ENCODE measurements at regions not wholly inside any gene's neighbourhood (a gene's known extent, or its start where the extent isn't known, plus 50 kb on each side); places are given as distances from the start of the nearest gene placed in this dataset.

DNA sequence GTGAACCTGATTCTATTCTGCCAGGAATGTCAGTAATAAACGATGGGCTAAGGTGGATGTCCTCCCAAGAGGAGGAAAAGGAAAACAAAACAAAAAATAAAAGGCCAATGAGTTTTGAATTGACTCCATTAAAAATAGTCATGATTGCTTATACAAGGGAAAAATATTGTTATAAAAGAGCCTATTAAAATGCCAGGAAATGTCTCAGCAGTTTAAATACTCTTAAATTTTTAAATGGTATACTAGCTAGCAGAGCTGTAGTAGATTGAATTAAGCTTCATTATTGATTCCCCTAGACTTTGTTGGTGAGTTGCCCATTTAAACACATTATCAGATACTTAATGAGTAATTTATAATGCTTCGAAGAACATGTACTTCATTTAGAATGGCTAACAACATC, 990.9 kb upstream of the GJE1 start:
- H3K36me3 ChIP-seq (replicated peaks; ENCODE audit: insufficient read depth, low read depth): no peaks in the 10 kb centered on the region
- H3K9me2 ChIP-seq (replicated peaks; ENCODE audit: insufficient read depth): no peaks in the 10 kb centered on the region
- no peak overlapping the region for H2AFZ ChIP-seq
- no peaks in the 10 kb centered on the region for H4K20me1 ChIP-seq (ENCODE audit: insufficient read depth, poor library complexity, severe bottlenecking)
- H3K27me3 ChIP-seq: no peaks in the 10 kb centered on the region
- no peaks in the 10 kb centered on the region for H3K4me1 ChIP-seq (ENCODE audit: insufficient read depth)
- no peak for DNase-seq (ENCODE audit: low spot score)
- no peak overlapping the region for H3K27ac ChIP-seq
- 59% methylated on average over 2 of the region's 2 CpGs for WGBS (ENCODE audit: low lambda C conversion rate, missing lambda C conversion rate)
- H3K4me3 ChIP-seq: no peak overlapping the region
- no peaks in the 10 kb centered on the region for H3K9me3 ChIP-seq (ENCODE audit: low read depth)
- H3K4me2 ChIP-seq: no peak overlapping the region
- H3K79me2 ChIP-seq: no peaks in the 10 kb centered on the region
- TF ChIP-seq EZH2phosphoT487 (IDR thresholded peaks at IDR 0.05; ENCODE audit: low read depth, severe bottlenecking, unreplicated experiment): no peak

DNA sequence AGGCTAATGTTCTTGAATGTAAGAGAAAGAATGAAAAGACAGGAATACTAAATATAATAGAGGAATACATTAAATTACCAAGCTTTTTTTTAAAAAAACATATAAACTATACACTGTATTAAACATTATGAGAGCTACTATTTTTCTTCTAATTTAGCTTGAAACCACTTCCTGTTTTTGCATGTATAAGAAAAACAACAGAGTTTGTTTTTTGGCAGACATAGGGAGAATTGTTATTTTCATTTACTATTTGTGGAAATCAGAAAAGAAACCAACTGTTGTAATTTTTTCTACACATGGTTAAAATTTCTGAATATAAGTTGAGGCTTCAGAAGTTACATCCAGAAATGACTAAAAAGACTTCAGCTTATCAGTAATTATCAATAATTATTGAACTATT, 991.8 kb upstream of the GJE1 start:
- Histone ChIP-seq H3K27me3 (no peaks in the 10 kb centered on the region), H3K36me3 (replicated peaks; ENCODE audit: insufficient read depth, low read depth) (no peaks in the 10 kb centered on the region), H3K9me2 (replicated peaks; ENCODE audit: insufficient read depth) (no peaks in the 10 kb centered on the region), H3K27ac (no peak overlapping the region), H4K20me1 (ENCODE audit: insufficient read depth, poor library complexity, severe bottlenecking) (no peaks in the 10 kb centered on the region), H2AFZ (no peak overlapping the region), H3K4me3 (no peak overlapping the region), H3K4me2 (no peak overlapping the region), H3K4me1 (ENCODE audit: insufficient read depth) (no peaks in the 10 kb centered on the region), H3K79me2 (no peaks in the 10 kb centered on the region), H3K9me3 (ENCODE audit: low read depth) (no peaks in the 10 kb centered on the region)
- TF ChIP-seq EZH2phosphoT487 (IDR thresholded peaks at IDR 0.05; ENCODE audit: low read depth, severe bottlenecking, unreplicated experiment): no peak
- no peak for TF ChIP-seq EZH2 (IDR thresholded peaks at IDR 0.05; ENCODE audit: borderline replicate concordance)
- TF ChIP-seq, protein P1, sequence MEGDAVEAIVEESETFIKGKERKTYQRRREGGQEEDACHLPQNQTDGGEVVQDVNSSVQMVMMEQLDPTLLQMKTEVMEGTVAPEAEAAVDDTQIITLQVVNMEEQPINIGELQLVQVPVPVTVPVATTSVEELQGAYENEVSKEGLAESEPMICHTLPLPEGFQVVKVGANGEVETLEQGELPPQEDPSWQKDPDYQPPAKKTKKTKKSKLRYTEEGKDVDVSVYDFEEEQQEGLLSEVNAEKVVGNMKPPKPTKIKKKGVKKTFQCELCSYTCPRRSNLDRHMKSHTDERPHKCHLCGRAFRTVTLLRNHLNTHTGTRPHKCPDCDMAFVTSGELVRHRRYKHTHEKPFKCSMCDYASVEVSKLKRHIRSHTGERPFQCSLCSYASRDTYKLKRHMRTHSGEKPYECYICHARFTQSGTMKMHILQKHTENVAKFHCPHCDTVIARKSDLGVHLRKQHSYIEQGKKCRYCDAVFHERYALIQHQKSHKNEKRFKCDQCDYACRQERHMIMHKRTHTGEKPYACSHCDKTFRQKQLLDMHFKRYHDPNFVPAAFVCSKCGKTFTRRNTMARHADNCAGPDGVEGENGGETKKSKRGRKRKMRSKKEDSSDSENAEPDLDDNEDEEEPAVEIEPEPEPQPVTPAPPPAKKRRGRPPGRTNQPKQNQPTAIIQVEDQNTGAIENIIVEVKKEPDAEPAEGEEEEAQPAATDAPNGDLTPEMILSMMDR (IDR thresholded peaks at IDR 0.05; ENCODE audit: poor library complexity): no peak
- no peak for DNase-seq (ENCODE audit: low spot score)

DNA sequence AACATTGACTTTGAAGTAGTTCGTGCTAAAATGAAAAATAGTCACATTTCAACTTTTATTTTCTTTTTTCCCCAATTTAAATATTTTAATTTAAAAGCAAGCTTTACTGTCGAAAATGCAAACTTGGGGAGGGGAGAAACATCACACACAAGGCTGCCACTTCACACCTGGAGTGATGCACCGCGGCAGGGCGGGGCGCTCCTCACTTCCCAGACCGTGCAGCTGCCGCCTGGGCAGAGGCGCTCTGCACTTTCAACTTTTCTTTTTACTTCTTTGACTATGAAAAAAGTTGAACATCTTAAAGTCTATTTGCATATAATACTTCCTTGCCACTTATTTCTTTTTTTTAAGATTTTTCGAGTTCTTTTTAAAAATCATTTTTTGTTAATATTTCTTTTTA, 993.3 kb upstream of the GJE1 start:
- no peaks in the 10 kb centered on the region for H3K9me3 ChIP-seq (ENCODE audit: low read depth)
- no peak for DNase-seq (ENCODE audit: low spot score)
- H3K27me3 ChIP-seq: no peaks in the 10 kb centered on the region
- no peak overlapping the region for H3K4me2 ChIP-seq
- H3K4me1 ChIP-seq (ENCODE audit: insufficient read depth): no peaks in the 10 kb centered on the region
- TF ChIP-seq, protein P1 (IDR thresholded peaks at IDR 0.05; ENCODE audit: poor library complexity): no peak
- no peak for TF ChIP-seq EZH2phosphoT487 (IDR thresholded peaks at IDR 0.05; ENCODE audit: low read depth, severe bottlenecking, unreplicated experiment)
- no peak for TF ChIP-seq EZH2 (IDR thresholded peaks at IDR 0.05; ENCODE audit: borderline replicate concordance)
- H3K79me2 ChIP-seq: no peaks in the 10 kb centered on the region
- H3K4me3 ChIP-seq: no peak overlapping the region
- whole genome bisulfite sequencing (ENCODE audit: low lambda C conversion rate, missing lambda C conversion rate): 95% methylated on average over 10 of the region's 10 CpGs
- no peaks in the 10 kb centered on the region for H4K20me1 ChIP-seq (ENCODE audit: insufficient read depth, poor library complexity, severe bottlenecking)
- no peaks in the 10 kb centered on the region for H3K36me3 ChIP-seq (replicated peaks; ENCODE audit: insufficient read depth, low read depth)
- no peak overlapping the region for H2AFZ ChIP-seq
- no peak overlapping the region for H3K27ac ChIP-seq
- H3K9me2 ChIP-seq (replicated peaks; ENCODE audit: insufficient read depth): no peaks in the 10 kb centered on the region

DNA sequence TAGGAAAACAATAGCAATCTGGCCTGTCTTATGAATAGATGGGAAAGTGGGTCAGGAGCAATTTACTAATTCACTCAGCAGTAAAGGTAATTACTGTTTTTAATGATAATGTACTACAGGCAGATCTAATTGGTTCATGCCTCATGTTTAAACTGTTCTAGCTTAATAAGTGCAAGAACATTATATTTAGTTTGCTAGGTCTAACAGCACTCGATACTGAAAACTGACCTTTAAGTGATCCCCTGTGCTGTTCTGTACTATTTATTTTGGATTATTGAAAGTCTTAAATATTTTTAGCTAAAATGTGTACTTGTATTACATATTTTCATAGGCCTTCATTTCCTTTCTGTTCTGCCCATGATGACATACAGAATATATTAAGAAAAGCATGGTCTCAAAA, 998.0 kb upstream of the GJE1 start:
- Histone ChIP-seq H4K20me1 (ENCODE audit: insufficient read depth, poor library complexity, severe bottlenecking) (no peaks in the 10 kb centered on the region), H3K4me2 (no peak overlapping the region), H3K9me2 (replicated peaks; ENCODE audit: insufficient read depth) (no peaks in the 10 kb centered on the region), H3K4me1 (ENCODE audit: insufficient read depth) (no peaks in the 10 kb centered on the region), H2AFZ (no peak overlapping the region), H3K36me3 (replicated peaks; ENCODE audit: insufficient read depth, low read depth) (no peaks in the 10 kb centered on the region), H3K27me3 (no peaks in the 10 kb centered on the region), H3K9me3 (ENCODE audit: low read depth) (no peaks in the 10 kb centered on the region), H3K79me2 (no peaks in the 10 kb centered on the region), H3K4me3 (no peak overlapping the region), H3K27ac (no peak overlapping the region)
- TF ChIP-seq, protein P1 (IDR thresholded peaks at IDR 0.05; ENCODE audit: poor library complexity): no peak
- no peak for TF ChIP-seq EZH2phosphoT487 (IDR thresholded peaks at IDR 0.05; ENCODE audit: low read depth, severe bottlenecking, unreplicated experiment)
- no peak for TF ChIP-seq EZH2 (IDR thresholded peaks at IDR 0.05; ENCODE audit: borderline replicate concordance)
- DNase-seq (ENCODE audit: low spot score): no peak
- WGBS (ENCODE audit: low lambda C conversion rate, missing lambda C conversion rate): 71% methylated on average over 1 of the region's 1 CpG

Measured in hepatocyte (in vitro differentiated cells).